Stimulated activated naive CD8-positive, alpha-beta T cell treated with anti-CD3 and anti-CD28 coated beads, Interleukin-15, Interleukin-2, amounts not matched to agents 100 U/mL and 50 U/mL, for 24 hours (primary cell): ENCODE measurements at regions not wholly inside any gene's neighbourhood (a gene's known extent, or its start where the extent isn't known, plus 50 kb on each side); places are given as distances from the start of the nearest gene placed in this dataset.

Experiments
- ATAC-seq: fragments of 150-1000 bp; cut with Tn5 transposase; one replicate; pipeline ENCODE4 v1.10.0; 2021
- DNase-seq: peaks from one replicate; pipeline ENCODE4 v3.0.0; 2021

GRCh38 chr2:128380061-128380889 lies 61.6 kb upstream of the HS6ST1 start:
- DNase-seq, result no peak
- ATAC-seq, result no peak

DNA sequence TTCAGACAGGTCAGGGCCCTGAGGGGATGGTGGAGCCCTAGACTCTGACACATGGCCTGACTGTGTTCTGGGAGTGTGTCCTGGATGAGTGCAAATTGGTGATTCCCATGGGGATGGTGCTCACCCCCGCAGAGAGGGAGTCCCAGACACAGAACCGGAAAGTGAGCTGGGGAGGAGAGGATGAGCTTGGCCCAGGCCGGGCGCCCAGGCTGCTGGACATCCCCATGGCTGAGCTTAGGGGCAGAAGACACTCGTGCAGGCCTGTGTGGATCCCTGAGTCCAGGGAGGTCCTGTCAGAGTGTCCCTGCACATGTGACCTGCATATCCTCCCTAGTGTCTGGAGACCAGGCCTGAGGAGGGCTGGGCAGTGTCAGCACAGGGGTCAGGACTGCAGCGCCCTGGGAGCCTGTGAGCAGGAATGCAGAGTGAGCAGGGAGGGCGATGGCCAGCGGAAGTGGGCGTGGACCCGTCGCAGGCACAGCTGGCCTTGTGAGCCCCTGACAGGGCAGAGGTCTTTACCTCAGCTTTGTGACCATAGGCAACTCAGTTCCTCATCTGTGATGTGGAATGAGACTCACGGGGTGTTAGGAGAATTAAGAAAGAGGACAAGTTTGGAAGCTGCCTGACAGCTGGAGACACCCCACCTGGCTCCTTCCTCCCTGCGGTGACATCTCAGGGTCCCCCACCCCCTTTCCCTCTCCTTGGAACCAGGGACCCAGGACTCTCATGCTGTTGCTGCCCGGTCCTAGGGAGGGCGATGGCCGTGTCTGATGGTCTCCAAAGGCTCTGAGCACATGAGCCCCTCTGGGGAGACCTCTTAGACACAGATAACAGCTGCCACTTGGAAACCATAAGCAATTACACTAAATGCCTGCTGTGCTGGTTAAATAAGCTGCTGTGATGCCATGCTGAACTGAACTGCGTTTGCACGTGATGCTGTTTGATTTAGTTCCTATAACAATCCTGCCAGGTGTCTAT lies 62.6 kb upstream of the HS6ST1 start:
- ATAC-seq (no peak), DNase-seq (no peak)

GRCh38 chr2:128384446-128384845 lies 65.8 kb upstream of the HS6ST1 start:
- DNase-seq (no peak), ATAC-seq (no peak)

DNA sequence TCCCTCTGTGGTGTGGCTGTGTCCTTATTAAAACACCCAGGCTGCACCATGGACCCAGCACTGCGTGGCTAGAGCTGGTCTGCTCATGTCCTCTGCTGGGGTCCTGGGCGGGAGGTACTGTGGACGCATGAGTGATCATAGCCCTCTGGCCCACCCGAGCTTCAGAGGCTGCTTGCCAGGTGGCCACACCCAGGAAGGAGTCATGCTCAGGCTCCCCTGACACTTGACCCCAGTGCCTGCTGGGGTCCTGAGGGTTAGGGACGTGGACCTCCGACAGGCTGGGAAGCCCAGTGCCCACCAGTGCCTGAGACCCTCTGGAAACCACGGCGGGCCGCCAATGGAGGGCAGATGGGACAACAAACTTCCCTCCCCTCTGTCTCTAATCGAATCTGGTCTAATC lies 66.3 kb upstream of the HS6ST1 start:
- DNase-seq (no peak), ATAC-seq (no peak)

DNA sequence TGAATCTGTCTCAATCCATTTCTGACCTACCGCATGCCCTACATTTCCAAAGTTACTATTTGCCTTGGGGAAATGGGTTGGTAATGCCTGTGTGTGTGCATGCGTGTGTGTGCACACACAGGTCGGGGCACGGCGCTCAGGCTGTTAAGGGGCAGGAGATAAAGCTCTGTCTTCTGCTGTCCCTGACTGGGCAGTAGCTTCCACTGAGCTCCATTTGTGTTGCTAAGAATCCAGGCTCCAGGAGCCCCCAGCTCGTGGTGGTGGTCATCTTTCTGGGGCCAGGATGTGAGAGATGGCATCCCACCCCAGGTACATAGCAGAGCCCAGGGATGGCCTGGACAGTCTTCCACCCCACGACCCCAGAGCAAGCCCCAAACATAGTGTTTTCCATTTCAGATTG lies 66.7 kb upstream of the HS6ST1 start:
- ATAC-seq (no peak), DNase-seq (no peak)

DNA sequence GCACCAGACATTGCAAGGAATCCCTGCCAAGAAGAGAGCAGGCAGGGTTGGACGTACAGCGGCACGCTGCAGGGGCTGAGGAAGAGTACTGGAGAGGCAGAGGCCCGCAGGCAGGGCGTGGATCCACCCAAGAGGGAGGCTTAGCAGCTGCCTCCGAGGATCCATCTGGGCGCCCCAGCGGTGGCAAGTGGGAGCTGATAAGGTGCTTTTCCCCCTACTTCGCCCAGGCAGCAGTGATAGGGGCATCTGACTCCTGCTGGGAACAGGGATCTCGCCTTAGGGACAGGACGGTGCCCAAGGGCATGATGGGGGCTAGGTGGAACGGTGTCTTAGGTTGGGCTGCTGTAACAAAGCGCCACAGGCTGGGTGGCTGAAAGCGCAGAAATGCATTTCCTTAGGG lies 67.4 kb upstream of the HS6ST1 start:
- DNase-seq (no peak), ATAC-seq (no peak)

GRCh38 chr2:128388499-128388941 lies 69.9 kb upstream of the HS6ST1 start:
- no peak for DNase-seq

DNA sequence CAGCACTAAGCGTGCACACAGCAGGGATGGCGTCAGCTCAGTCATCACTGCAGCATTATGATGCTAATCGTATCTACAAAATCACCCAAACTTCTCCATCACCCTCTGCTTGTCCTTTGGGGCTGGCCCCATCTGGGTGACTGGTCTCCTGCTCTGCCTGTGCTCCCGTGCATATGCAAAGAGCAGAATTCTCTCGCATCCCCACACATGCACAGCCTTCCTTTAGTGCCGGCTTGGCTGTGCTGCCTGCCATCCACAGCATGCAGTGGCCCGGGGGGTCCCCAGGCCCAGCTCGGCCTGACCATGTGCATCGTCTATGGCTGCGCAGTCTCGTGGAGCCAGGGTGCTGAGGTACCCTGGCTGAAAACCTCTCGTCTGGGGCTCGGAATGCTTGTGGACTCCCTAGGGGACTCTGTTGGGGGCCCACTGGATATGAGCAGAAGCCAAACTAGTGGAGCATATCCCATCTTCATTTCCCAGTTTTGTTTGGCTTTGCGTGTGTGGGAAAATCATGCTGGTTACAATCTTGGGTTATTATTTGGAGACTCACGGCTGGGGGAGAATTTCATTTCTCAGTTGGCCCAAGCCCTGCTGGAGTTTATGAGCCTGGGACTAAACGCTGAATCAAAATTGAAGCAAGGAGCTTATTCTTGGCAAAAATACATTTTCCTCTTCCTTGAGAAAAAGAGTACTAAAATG lies 70.9 kb upstream of the HS6ST1 start:
- ATAC-seq, result no peak
- DNase-seq, result no peak

More at GRCh38 chr2:128388499-128388941, 69.9 kb upstream of the HS6ST1 start:
- no peak for ATAC-seq

DNA sequence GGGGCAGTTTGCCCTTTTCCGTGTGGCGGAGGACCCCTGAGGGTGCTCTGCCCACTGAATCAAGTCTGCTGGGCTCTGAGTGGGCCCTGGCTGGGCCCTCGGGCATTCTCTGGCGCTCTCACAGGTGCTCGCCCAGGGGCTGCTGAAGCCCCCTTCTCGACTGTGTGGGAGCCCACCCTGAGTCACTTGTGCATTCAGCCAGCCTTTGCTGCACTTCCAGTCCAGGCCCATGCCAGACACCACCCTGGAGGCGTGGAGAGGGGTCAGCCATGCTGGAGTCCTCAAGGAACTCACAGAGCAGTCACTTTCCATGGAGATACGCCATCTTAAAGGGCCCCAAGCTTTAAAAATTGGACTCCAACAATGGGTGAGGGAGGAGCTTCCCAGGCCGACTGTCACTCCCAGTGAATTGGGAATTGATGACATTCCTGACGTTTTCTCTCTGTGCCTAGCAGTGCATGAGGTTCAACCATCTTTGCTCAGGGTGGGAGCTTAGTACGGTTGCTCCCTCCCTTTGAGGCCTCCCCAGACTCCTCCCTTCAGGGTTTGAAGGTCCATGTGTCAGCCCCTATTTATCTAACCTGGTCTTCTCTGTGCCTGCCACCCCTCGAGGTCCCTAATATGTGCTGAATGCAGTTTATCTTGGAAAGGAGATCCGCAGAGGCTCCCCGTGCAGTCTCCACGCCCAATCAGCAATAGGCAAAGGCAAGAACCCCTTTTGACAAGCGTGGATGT lies 71.8 kb upstream of the HS6ST1 start:
- no peak for ATAC-seq

GRCh38 chr2:128390991-128391630 lies 72.4 kb upstream of the HS6ST1 start:
- ATAC-seq, result no peak
- no peak for DNase-seq

More for the DNA sequence above, 71.8 kb upstream of the HS6ST1 start:
- DNase-seq, result no peak

GRCh38 chr2:128391679-128392078 lies 73.0 kb upstream of the HS6ST1 start:
- ATAC-seq (no peak), DNase-seq (no peak)

GRCh38 chr2:128392207-128392606 lies 73.5 kb upstream of the HS6ST1 start:
- DNase-seq, result no peak
- ATAC-seq, result no peak

DNA sequence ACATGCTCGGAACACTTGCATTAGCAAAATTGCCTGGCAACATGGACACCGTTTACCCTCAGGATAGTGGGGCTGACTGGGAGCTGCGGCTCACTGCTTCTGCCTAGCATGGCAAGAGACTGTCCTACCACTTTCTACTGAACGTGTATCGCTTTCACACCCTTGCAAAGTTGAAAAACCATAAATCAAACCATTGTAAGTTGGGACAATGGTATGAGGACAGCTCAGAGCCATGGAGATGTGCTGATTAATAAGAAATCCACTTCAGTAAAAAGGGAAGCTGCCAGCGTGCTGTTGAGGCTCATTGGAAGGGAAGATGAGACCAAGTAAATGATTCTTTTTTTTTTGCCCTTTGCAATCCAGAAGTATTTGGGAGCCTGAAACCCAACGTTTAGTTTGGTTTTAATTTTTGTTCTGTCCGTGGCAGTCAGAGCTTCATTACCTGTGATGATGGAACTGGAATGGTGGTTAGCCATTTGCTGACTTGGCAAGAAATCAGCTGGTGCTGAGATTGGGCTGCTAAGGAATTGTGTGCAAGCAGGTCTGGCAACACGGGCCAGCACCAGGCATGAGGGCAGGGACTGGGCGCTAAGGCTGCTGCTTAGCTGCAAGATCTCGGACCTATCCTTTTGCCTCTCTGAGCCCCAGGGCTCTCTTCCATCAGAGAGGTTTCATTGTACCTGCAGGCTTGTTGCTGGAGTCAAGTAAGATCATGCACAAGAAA lies 75.5 kb upstream of the HS6ST1 start:
- no peak for DNase-seq
- ATAC-seq, result no peak

- DNase-seq (no peak), ATAC-seq (no peak)
Measured at GRCh38 chr2:128395196-128395595, 76.5 kb upstream of the HS6ST1 start.

DNA sequence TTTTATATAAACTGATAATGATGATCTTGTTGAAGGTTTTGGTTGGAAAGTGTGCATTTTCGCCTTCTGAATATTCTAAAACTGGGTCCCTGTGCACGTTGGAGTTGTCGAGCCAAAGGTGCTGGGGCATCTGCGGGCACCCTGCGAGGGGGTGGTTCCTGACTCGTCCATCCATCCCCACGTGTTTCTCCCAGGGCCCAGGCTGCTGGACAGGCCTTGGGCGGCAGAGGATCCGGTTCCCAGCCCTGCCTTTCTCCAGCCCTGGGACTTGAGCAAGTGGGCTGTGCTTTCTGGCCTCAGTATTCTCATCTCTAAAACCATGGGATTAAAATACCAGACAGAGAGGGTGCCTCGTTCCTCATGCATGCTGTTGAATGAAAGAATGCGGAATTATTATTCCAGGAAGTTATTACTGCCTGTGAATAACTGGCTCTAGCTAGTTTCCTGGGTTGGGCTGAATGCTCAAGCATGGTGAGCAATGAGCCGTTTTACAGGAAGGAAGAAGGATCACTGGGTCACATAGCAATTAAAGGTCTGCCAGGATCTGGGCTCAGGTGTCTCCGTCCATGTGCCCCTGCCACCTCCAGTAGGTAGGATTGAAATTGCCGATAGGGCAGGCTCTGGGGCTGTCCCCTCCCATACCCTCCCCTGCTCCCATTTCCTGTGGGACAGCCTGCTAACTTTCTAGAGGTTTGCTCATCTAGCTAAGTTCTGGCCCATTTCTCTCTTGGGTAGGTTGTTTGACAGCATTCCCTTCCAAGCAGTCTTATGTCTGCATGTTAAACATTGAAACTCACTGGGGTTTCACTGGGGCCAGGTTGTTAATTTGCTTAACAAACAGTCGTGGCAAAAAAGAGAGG lies 77.2 kb upstream of the HS6ST1 start:
- DNase-seq (no peak), ATAC-seq (no peak)

- DNase-seq (no peak), ATAC-seq (no peak)
Measured at GRCh38 chr2:128396500-128396891, 77.8 kb upstream of the HS6ST1 start.

DNA sequence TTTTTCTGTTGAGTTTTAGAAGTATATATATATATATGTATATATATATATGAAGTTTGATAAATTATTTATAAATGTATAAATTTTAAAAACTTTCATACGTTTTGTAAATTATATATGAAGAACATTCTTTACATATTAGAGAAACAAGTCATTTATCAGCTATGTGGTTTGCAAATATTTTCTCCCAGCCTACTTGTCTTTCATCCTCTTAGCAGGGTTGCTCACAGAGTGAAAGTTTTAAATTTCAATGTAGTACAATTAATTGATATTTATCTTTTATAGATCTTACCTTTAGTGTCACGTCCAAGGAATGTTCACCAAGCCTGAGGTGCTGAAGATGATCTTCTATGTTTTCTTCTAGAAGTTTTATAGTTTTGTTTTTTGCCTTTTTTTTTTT lies 78.3 kb upstream of the HS6ST1 start:
- ATAC-seq (no peak), DNase-seq (no peak)

DNA sequence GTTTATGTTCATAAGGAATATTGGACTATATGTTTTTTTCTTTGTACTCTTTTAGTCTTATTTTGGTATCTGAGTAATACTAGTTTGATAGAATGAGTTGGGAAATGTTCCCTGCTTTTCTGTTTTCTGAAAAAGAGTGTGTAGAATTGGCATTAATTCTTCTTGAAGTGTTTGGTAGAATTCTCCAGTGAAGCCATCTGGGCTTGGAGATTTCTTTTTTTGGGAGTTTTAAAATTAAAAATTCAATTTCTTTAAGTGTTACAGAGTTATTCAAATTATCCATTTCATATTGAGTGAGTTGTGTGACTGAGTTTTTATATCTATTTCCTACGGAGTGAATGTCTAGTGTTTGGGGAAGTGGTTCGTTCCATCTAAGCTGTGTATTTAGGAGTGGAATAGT lies 80.6 kb upstream of the HS6ST1 start:
- ATAC-seq (no peak), DNase-seq (no peak)

- ATAC-seq (no peak), DNase-seq (no peak)
Measured at GRCh38 chr2:128399690-128400291, 81.1 kb upstream of the HS6ST1 start.
